Keratinocyte (primary cell): ENCODE measurements at regions not wholly inside any gene's neighbourhood (a gene's known extent, or its start where the extent isn't known, plus 50 kb on each side); places are given as distances from the start of the nearest gene placed in this dataset.

Experiments used
- DNase-seq: peaks from one replicate; pipeline ENCODE4 v3.0.0-alpha.2; 2011; ENCODE audit warnings: low read depth, missing footprints, low spot score
- FAIRE-seq: peaks from 2 replicates; lab custom pipeline; 2011; peaks lifted over from hg19 to GRCh38; lab: Jason Lieb, UNC
- H2AFZ ChIP-seq: 2 replicates; pipeline ENCODE4 v1.6.0; 2012; ENCODE audit warnings: low read length, control low read depth, inconsistent platforms; ENCODE audit not compliant: control insufficient read depth
- H3K27ac ChIP-seq: 2 replicates; pipeline ENCODE4 v1.5.1; 2011; ENCODE audit warnings: low read length; ENCODE audit not compliant: control insufficient read depth, insufficient read depth
- H3K27me3 ChIP-seq: 3 replicates; pipeline ENCODE4 v1.6.0; 2011; ENCODE audit warnings: low read length; ENCODE audit not compliant: control insufficient read depth, insufficient read depth; ENCODE audit errors: extremely low read depth
- H3K36me3 ChIP-seq, 2 experiments: 2 replicates in 1 of 2; 3 replicates in 1 of 2; pipeline ENCODE4 v1.5.1; 2011; ENCODE audit warnings: low read length in 2 of 2, mild to moderate bottlenecking in 1 of 2; ENCODE audit not compliant: control insufficient read depth in 2 of 2, insufficient read depth in 2 of 2; ENCODE audit errors: extremely low read depth in 1 of 2
- H3K4me1 ChIP-seq: 3 replicates; pipeline ENCODE4 v1.5.1; 2011; ENCODE audit warnings: low read length; ENCODE audit not compliant: control insufficient read depth, insufficient read depth; ENCODE audit errors: extremely low read depth
- H3K4me2 ChIP-seq: 3 replicates; pipeline ENCODE4 v1.6.0; 2011; ENCODE audit warnings: low read depth, low read length; ENCODE audit not compliant: control insufficient read depth, insufficient read depth; ENCODE audit errors: extremely low read depth
- H3K4me3 ChIP-seq, 3 experiments: fragments of 200-600 bp in 1 of 3; sonication (generic) in 1 of 3; 2 replicates in 2 of 3; 3 replicates in 1 of 3; pipeline ENCODE4 v1.5.1; 2011 to 2016; ENCODE audit warnings: low read length in 3 of 3, mild to moderate bottlenecking in 3 of 3, control low read depth in 2 of 3, inconsistent platforms in 1 of 3, low read depth in 1 of 3, mixed read lengths in 1 of 3, mixed run types in 1 of 3, moderate library complexity in 1 of 3; ENCODE audit not compliant: control insufficient read depth in 2 of 3, insufficient read depth in 2 of 3; ENCODE audit errors: extremely low read depth in 1 of 3
- H3K79me2 ChIP-seq: 2 replicates; pipeline ENCODE4 v1.6.0; 2012; ENCODE audit warnings: low read length; ENCODE audit not compliant: control insufficient read depth, insufficient read depth
- H3K9ac ChIP-seq: 3 replicates; pipeline ENCODE4 v1.6.0; 2011; ENCODE audit warnings: low read length; ENCODE audit not compliant: control insufficient read depth, insufficient read depth; ENCODE audit errors: extremely low read depth
- H3K9me1 ChIP-seq: 3 replicates; pipeline ENCODE4 v1.6.0; 2011; ENCODE audit warnings: low read length; ENCODE audit not compliant: control insufficient read depth, insufficient read depth; ENCODE audit errors: extremely low read depth
- H3K9me3 ChIP-seq: 2 replicates; pipeline ENCODE4 v1.5.1; 2012; ENCODE audit warnings: low read depth, low read length; ENCODE audit not compliant: control insufficient read depth
- H4K20me1 ChIP-seq: 3 replicates; pipeline ENCODE4 v1.6.0; 2011; ENCODE audit warnings: low read length; ENCODE audit not compliant: control insufficient read depth, insufficient read depth; ENCODE audit errors: extremely low read depth
- EZH2 ChIP-seq: IDR thresholded peaks from one replicate; pipeline ENCODE4 v1.6.1; 2012; ENCODE audit warnings: inconsistent platforms, mild to moderate bottlenecking, low read length, moderate library complexity
- dilution Hi-C: fragments of 300-500 bp; cut with MboI; formaldehyde crosslinking; loops from one replicate; pipeline ENCODE4 v1.7.0; 2020; ENCODE audit warnings: low sequenced_read_pairs; ENCODE audit not compliant: extremely low pct_ligation_motif_present
- TF ChIP-seq, protein P1 (sequence below), 3 experiments: IDR thresholded peaks in 1 of 3; conservative IDR thresholded peaks in 1 of 3; optimal IDR thresholded peaks in 1 of 3; 2 replicates in 2 of 3; 3 replicates in 1 of 3; pipeline versions ENCODE3 to v1.5.1; 2011; ENCODE audit warnings: low read length in 3 of 3, mild to moderate bottlenecking in 3 of 3, moderate library complexity in 2 of 3, control low read depth in 1 of 3, inconsistent platforms in 1 of 3; ENCODE audit not compliant: insufficient read depth in 2 of 3; ENCODE audit errors: extremely low read depth in 1 of 3

DNA sequence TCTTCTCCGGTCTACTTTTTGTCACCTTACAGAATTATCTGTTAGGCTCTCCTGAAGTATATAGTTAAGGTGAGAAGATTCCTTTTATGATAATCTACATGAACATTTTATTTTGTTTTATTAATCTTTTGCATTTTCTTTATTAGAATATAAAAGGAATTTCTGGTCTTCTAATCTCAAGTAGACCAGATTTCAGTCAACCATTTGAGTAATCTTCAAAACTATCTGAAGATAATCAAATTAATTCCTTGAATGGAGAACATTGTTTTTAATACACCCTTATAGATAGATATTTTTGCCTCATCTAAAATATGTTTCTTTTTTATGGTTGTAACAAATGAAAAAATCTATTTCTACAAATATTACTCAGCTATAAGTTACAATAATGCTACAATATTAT lies 381.7 kb upstream of the PCDH20 start:
- Histone ChIP-seq H2AFZ (no peak overlapping the region), H3K4me2 (no peak overlapping the region), H3K36me3 (no peaks in the 10 kb centered on the region), H3K9me1 (no peaks in the 10 kb centered on the region), H3K27me3 (no peaks in the 10 kb centered on the region), H3K27ac (no peak overlapping the region), H3K4me3 (no peak overlapping the region), H3K9me3 (no peaks in the 10 kb centered on the region), H3K4me1 (no peaks in the 10 kb centered on the region), H4K20me1 (no peaks in the 10 kb centered on the region), H3K9ac (no peak overlapping the region), H3K79me2 (no peaks in the 10 kb centered on the region)
- no peak for TF ChIP-seq EZH2
- TF ChIP-seq, protein P1, sequence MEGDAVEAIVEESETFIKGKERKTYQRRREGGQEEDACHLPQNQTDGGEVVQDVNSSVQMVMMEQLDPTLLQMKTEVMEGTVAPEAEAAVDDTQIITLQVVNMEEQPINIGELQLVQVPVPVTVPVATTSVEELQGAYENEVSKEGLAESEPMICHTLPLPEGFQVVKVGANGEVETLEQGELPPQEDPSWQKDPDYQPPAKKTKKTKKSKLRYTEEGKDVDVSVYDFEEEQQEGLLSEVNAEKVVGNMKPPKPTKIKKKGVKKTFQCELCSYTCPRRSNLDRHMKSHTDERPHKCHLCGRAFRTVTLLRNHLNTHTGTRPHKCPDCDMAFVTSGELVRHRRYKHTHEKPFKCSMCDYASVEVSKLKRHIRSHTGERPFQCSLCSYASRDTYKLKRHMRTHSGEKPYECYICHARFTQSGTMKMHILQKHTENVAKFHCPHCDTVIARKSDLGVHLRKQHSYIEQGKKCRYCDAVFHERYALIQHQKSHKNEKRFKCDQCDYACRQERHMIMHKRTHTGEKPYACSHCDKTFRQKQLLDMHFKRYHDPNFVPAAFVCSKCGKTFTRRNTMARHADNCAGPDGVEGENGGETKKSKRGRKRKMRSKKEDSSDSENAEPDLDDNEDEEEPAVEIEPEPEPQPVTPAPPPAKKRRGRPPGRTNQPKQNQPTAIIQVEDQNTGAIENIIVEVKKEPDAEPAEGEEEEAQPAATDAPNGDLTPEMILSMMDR (optimal IDR thresholded peaks at IDR 0.05 in 1 of 3, IDR thresholded peaks at IDR 0.05 in 1 of 3, conservative IDR thresholded peaks at IDR 0.05 in 1 of 3; ENCODE audit: extremely low read depth in 1 of 3, insufficient read depth in 2 of 3, low read length in 3 of 3), result no peak
- dilution Hi-C loops, result no loop called here
- FAIRE-seq (no peak), DNase-seq (no peak)

DNA sequence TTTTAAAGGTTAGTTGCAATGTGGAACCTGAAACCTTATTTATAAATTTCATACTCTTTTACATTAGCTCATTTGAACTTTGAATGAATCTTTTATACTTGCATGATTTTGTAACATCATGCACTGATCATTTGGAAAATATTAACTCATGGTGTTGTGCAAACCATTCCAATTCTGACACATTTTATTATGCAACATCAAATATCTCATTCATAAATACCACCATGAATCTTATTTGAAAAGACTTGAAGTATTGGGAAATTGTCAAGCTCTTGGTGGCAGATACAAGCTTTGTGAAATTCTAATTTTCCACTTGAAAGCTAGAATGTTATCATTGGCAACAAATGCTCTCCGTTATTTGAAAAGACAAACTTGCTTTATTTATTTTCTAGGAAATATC lies 379.9 kb upstream of the PCDH20 start:
- Histone ChIP-seq H3K4me2 (no peak overlapping the region), H3K9ac (no peak overlapping the region), H3K36me3 (no peaks in the 10 kb centered on the region), H3K9me3 (no peaks in the 10 kb centered on the region), H3K4me3 (no peak overlapping the region), H3K4me1 (no peaks in the 10 kb centered on the region), H3K79me2 (no peaks in the 10 kb centered on the region), H3K9me1 (no peaks in the 10 kb centered on the region), H4K20me1 (no peaks in the 10 kb centered on the region), H3K27me3 (no peaks in the 10 kb centered on the region), H3K27ac (no peak overlapping the region), H2AFZ (no peak overlapping the region)
- no peak for FAIRE-seq
- TF ChIP-seq, protein P1 (optimal IDR thresholded peaks at IDR 0.05 in 1 of 3, IDR thresholded peaks at IDR 0.05 in 1 of 3, conservative IDR thresholded peaks at IDR 0.05 in 1 of 3; ENCODE audit: extremely low read depth in 1 of 3, insufficient read depth in 2 of 3, low read length in 3 of 3), result no peak
- no peak for TF ChIP-seq EZH2
- DNase-seq, result no peak
- dilution Hi-C loops, result no loop called here
